ENCODE measurements at regions not wholly inside any gene's neighbourhood (a gene's known extent, or its start where the extent isn't known, plus 50 kb on each side); places are given as distances from the start of the nearest gene placed in this dataset.

DNA sequence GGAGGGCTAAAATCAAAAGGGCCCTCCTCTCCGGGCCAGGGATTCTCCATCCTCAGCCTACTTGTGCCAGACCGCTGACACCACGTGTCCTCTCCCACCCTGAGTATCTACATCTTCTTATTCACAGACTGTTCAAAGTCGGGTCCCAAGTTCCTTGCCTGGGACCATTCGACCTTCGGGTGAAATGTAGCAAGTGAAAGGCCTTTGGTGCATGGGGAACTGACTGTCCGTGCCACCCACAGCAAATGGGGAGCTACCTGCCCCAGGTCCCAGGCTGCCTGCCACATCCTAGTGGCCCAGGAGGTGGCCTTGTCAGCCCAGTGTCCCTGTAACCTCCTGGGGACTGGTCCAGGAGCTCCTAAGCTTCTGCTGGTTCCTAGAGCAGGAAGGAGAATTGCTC lies 67.3 kb downstream of the RTL6 start:
- no peak for TF ChIP-seq EZH2 (IDR thresholded peaks at IDR 0.05; ENCODE audit: borderline replicate concordance, low read depth, low read length, severe bottlenecking)
- ATAC-seq (ENCODE audit: insufficient read depth, low read depth), result no peak
- no peak overlapping the region for H3K27ac ChIP-seq (ENCODE audit: low read length)
- H4K20me1 ChIP-seq (ENCODE audit: insufficient read depth, low read length), result no peaks in the 10 kb centered on the region; the same call in 1 of the 2 replicates
- H3K27me3 ChIP-seq (ENCODE audit: insufficient read depth, low read length, poor library complexity), result peaks cover 9% of the 10 kb centered on the region
- no peak overlapping the region for H3K4me2 ChIP-seq (ENCODE audit: insufficient read depth, low read length)
- H3K4me1 ChIP-seq (ENCODE audit: insufficient read depth, low read length), result no peaks in the 10 kb centered on the region
- H3K36me3 ChIP-seq (ENCODE audit: insufficient read depth, low read length), result no peaks in the 10 kb centered on the region
- H2AFZ ChIP-seq (ENCODE audit: low read depth, low read length), result no peak overlapping the region
- no peak overlapping the region for H3K4me3 ChIP-seq (ENCODE audit: low read depth in 1 of 2, low read length in 2 of 2)
- H3K9ac ChIP-seq (ENCODE audit: low read depth, low read length), result no peak overlapping the region
- H3K79me2 ChIP-seq (ENCODE audit: insufficient read depth, low read length), result no peaks in the 10 kb centered on the region
- no peaks in the 10 kb centered on the region for H3K9me3 ChIP-seq (ENCODE audit: insufficient read depth, low read length, severe bottlenecking)
- DNase-seq, result no peak

- Histone ChIP-seq H3K9me3 (ENCODE audit: insufficient read depth, low read length, severe bottlenecking) (no peaks in the 10 kb centered on the region), H4K20me1 (ENCODE audit: insufficient read depth, low read length) (no peaks in the 10 kb centered on the region; the same call in 1 of the 2 replicates), H3K4me3 (ENCODE audit: low read depth in 1 of 2, low read length in 2 of 2) (no peak overlapping the region), H3K27ac (ENCODE audit: low read length) (no peak overlapping the region), H3K36me3 (ENCODE audit: insufficient read depth, low read length) (no peaks in the 10 kb centered on the region), H3K4me2 (ENCODE audit: insufficient read depth, low read length) (no peak overlapping the region), H3K27me3 (ENCODE audit: insufficient read depth, low read length, poor library complexity) (peaks cover 9% of the 10 kb centered on the region), H3K79me2 (ENCODE audit: insufficient read depth, low read length) (no peaks in the 10 kb centered on the region), H3K9ac (ENCODE audit: low read depth, low read length) (no peak overlapping the region), H3K4me1 (ENCODE audit: insufficient read depth, low read length) (no peaks in the 10 kb centered on the region), H2AFZ (ENCODE audit: low read depth, low read length) (no peak overlapping the region)
- DNase-seq, result no peak
- ATAC-seq (ENCODE audit: insufficient read depth, low read depth), result no peak
- TF ChIP-seq EZH2 (IDR thresholded peaks at IDR 0.05; ENCODE audit: borderline replicate concordance, low read depth, low read length, severe bottlenecking), result no peak
- TF ChIP-seq, protein P1, sequence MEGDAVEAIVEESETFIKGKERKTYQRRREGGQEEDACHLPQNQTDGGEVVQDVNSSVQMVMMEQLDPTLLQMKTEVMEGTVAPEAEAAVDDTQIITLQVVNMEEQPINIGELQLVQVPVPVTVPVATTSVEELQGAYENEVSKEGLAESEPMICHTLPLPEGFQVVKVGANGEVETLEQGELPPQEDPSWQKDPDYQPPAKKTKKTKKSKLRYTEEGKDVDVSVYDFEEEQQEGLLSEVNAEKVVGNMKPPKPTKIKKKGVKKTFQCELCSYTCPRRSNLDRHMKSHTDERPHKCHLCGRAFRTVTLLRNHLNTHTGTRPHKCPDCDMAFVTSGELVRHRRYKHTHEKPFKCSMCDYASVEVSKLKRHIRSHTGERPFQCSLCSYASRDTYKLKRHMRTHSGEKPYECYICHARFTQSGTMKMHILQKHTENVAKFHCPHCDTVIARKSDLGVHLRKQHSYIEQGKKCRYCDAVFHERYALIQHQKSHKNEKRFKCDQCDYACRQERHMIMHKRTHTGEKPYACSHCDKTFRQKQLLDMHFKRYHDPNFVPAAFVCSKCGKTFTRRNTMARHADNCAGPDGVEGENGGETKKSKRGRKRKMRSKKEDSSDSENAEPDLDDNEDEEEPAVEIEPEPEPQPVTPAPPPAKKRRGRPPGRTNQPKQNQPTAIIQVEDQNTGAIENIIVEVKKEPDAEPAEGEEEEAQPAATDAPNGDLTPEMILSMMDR (IDR thresholded peaks at IDR 0.05; ENCODE audit: borderline replicate concordance, extremely low read depth, low read length, poor library complexity, severe bottlenecking), result no peak
These were observed 68.0 kb downstream of the RTL6 start for GRCh38 chr22:44429941-44430587.

- no peak overlapping the region for H3K27ac ChIP-seq (ENCODE audit: low read length)
- no peaks in the 10 kb centered on the region for H3K9me3 ChIP-seq (ENCODE audit: insufficient read depth, low read length, severe bottlenecking)
- TF ChIP-seq EZH2 (IDR thresholded peaks at IDR 0.05; ENCODE audit: borderline replicate concordance, low read depth, low read length, severe bottlenecking), result no peak
- TF ChIP-seq, protein P1 (IDR thresholded peaks at IDR 0.05; ENCODE audit: borderline replicate concordance, extremely low read depth, low read length, poor library complexity, severe bottlenecking), result no peak
- ATAC-seq (ENCODE audit: insufficient read depth, low read depth) (no peak), DNase-seq (no peak)
- no peak overlapping the region for H2AFZ ChIP-seq (ENCODE audit: low read depth, low read length)
- no peaks in the 10 kb centered on the region for H3K79me2 ChIP-seq (ENCODE audit: insufficient read depth, low read length)
- H3K4me3 ChIP-seq (ENCODE audit: low read depth in 1 of 2, low read length in 2 of 2), result no peak overlapping the region
- H4K20me1 ChIP-seq (ENCODE audit: insufficient read depth, low read length), result no peaks in the 10 kb centered on the region; the same call in 1 of the 2 replicates
- H3K9ac ChIP-seq (ENCODE audit: low read depth, low read length), result no peak overlapping the region
- H3K36me3 ChIP-seq (ENCODE audit: insufficient read depth, low read length), result no peaks in the 10 kb centered on the region
- peaks cover 4% of the 10 kb centered on the region for H3K27me3 ChIP-seq (ENCODE audit: insufficient read depth, low read length, poor library complexity)
- H3K4me2 ChIP-seq (ENCODE audit: insufficient read depth, low read length), result no peak overlapping the region
- H3K4me1 ChIP-seq (ENCODE audit: insufficient read depth, low read length), result no peaks in the 10 kb centered on the region
These were observed 68.8 kb downstream of the RTL6 start for GRCh38 chr22:44428941-44429830.
